Omental fat pad (tissue), 3 donors: ENCODE measurements at regions not wholly inside any gene's neighbourhood (a gene's known extent, or its start where the extent isn't known, plus 50 kb on each side); places are given as distances from the start of the nearest gene placed in this dataset.

Experiments used
- ATAC-seq: fragments of 150-250 bp; one replicate; pipeline ENCODE4 v1.9.1; 2016; ENCODE audit warnings: mild to moderate bottlenecking, moderate library complexity; ENCODE audit not compliant: low FRiP score
- DNase-seq: peaks from one replicate; pipeline ENCODE4 v3.0.0-alpha.2; 2019; ENCODE audit warnings: low spot score
- CTCF ChIP-seq, 3 donors: fragments of 450-650 bp; IDR thresholded peaks; one replicate each; pipeline ENCODE4 v1.5.1; 2016 to 2017; ENCODE audit warnings: antibody characterized with exemption in 3 of 3, mild to moderate bottlenecking in 3 of 3, moderate library complexity in 2 of 3

GRCh38 chr2:163405298-163405697, 330.5 kb downstream of the FIGN start:
- DNase-seq = no peak
- no peak for TF ChIP-seq CTCF (IDR thresholded peaks at IDR 0.05)
- ATAC-seq = no peak

GRCh38 chr2:163401481-163401880, 334.3 kb downstream of the FIGN start:
- TF ChIP-seq CTCF (IDR thresholded peaks at IDR 0.05) = no peak
- no peak for ATAC-seq
- peak; percentile 32 for DNase-seq

GRCh38 chr2:163397451-163397850, 338.4 kb downstream of the FIGN start:
- no peak for DNase-seq
- ATAC-seq = no peak
- TF ChIP-seq CTCF (IDR thresholded peaks at IDR 0.05) = no peak

- ATAC-seq (no peak), DNase-seq (no peak)
- TF ChIP-seq CTCF (IDR thresholded peaks at IDR 0.05) = no peak
These were observed 340.2 kb downstream of the FIGN start for GRCh38 chr2:163395602-163396001.

GRCh38 chr2:163389838-163390237, 346.0 kb downstream of the FIGN start:
- DNase-seq = no peak
- no peak for ATAC-seq
- no peak for TF ChIP-seq CTCF (IDR thresholded peaks at IDR 0.05)

GRCh38 chr2:163375472-163375871, 360.3 kb downstream of the FIGN start:
- ATAC-seq (no peak), DNase-seq (no peak)
- TF ChIP-seq CTCF (IDR thresholded peaks at IDR 0.05) = no peak

GRCh38 chr2:163375070-163375469, 360.7 kb downstream of the FIGN start:
- TF ChIP-seq CTCF (IDR thresholded peaks at IDR 0.05) = no peak
- ATAC-seq (no peak), DNase-seq (no peak)
